ENCODE measurements at regions not wholly inside any gene's neighbourhood (a gene's known extent, or its start where the extent isn't known, plus 50 kb on each side); places are given as distances from the start of the nearest gene placed in this dataset.

DNA sequence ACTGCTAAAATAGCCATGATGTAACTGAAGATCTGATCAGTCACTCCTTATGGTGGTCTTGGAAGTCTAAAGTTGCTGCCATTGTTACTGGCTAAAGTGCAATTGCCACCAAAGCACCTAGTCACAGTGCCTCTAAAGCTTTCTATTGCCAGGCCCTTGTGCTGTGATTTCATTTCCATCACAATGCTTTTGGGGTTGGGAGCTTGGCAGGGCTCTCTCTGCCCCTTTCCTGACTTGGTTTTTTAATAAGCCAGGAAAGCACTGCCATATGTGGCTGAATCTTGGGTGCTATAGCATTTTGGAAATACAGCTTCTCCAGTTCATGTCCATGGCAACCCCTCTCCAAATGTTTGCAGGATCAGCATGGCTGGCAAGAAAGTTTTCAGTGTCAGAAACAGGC lies 1712.4 kb upstream of the TENM3 start:
- TF ChIP-seq POLR2A (IDR thresholded peaks at IDR 0.05; ENCODE audit: low read length) (no peak), GATA1 (IDR thresholded peaks at IDR 0.05; ENCODE audit: low read depth, low read length) (no peak)

Measured in erythroblast (primary cell).